Endothelial cell of umbilical vein (primary cell): ENCODE measurements at regions not wholly inside any gene's neighbourhood (a gene's known extent, or its start where the extent isn't known, plus 50 kb on each side); places are given as distances from the start of the nearest gene placed in this dataset.

Experiments
- BruUV-seq: library from RNA; stranded (reverse); fragments of 400-500 nt; replicated peaks from 2 replicates; lab custom pipeline; 2021; lab: Mats Ljungman, UMichigan
- CTCF ChIA-PET: fragments of 300-600, 350-600 bp; sonication (Branson Sonifier 250); formaldehyde crosslinking; loops from one replicate; lab custom pipeline; 2021; ENCODE audit warnings: antibody characterized with exemption, inconsistent platforms; lab: Charles Lee
- POLR2A ChIA-PET: fragments of 300-600, 350-600 bp; sonication (Branson Sonifier 250); formaldehyde crosslinking; loops from one replicate; lab custom pipeline; 2021; ENCODE audit warnings: antibody characterized with exemption, inconsistent platforms; lab: Charles Lee
- DNase-seq: peaks from one replicate; pipeline ENCODE4 v3.0.0-alpha.2; 2011; ENCODE audit warnings: low read depth, low spot score
- FAIRE-seq: peaks from 2 replicates; lab custom pipeline; 2011; peaks lifted over from hg19 to GRCh38; lab: Jason Lieb, UNC
- H2AFZ ChIP-seq: 2 replicates; pipeline ENCODE4 v1.6.0; 2012; ENCODE audit warnings: low read depth, low read length, control low read depth, inconsistent platforms
- H3K27ac ChIP-seq: 2 replicates; pipeline ENCODE4 v1.5.1; 2011; ENCODE audit warnings: low read depth, mild to moderate bottlenecking, control low read depth, low read length, moderate library complexity; ENCODE audit not compliant: insufficient read depth
- H3K27me3 ChIP-seq, 2 experiments: 2 replicates each; pipeline versions ENCODE4 v1.6.0 to v1.6.1; 2011; ENCODE audit warnings: low read length in 2 of 2, mixed read lengths in 1 of 2; ENCODE audit not compliant: control insufficient read depth in 2 of 2, insufficient read depth in 2 of 2
- H3K36me3 ChIP-seq, 2 experiments: 2 replicates in 1 of 2; 3 replicates in 1 of 2; pipeline ENCODE4 v1.5.1; 2011; ENCODE audit warnings: low read length in 2 of 2, mild to moderate bottlenecking in 1 of 2, moderate library complexity in 1 of 2; ENCODE audit not compliant: control insufficient read depth in 2 of 2, insufficient read depth in 2 of 2; ENCODE audit errors: extremely low read depth in 1 of 2
- H3K4me1 ChIP-seq: 3 replicates; pipeline ENCODE4 v1.5.1; 2011; ENCODE audit warnings: mild to moderate bottlenecking, low read length; ENCODE audit not compliant: control insufficient read depth, insufficient read depth; ENCODE audit errors: extremely low read depth
- H3K4me2 ChIP-seq: 2 replicates; pipeline ENCODE4 v1.6.1; 2011; ENCODE audit warnings: low read length, control low read depth, mixed read lengths; ENCODE audit not compliant: insufficient read depth
- H3K4me3 ChIP-seq, 3 experiments: fragments of 200-600 bp in 1 of 3; sonication (generic), shearing (Covaris generic) in 1 of 3; replicated peaks in 1 of 3; 2 replicates each; pipeline ENCODE4 v1.5.1; 2011 to 2016; ENCODE audit warnings: control low read depth in 3 of 3, low read length in 3 of 3, mild to moderate bottlenecking in 2 of 3, inconsistent platforms in 1 of 3, low read depth in 1 of 3, moderate library complexity in 1 of 3; ENCODE audit not compliant: insufficient read depth in 1 of 3
- H3K79me2 ChIP-seq: 2 replicates; pipeline ENCODE4 v1.6.0; 2012; ENCODE audit warnings: low read length, inconsistent platforms; ENCODE audit not compliant: control insufficient read depth, insufficient read depth
- H3K9ac ChIP-seq: replicated peaks from 2 replicates; pipeline ENCODE3; 2011; ENCODE audit warnings: low read length, control low read depth; ENCODE audit not compliant: insufficient read depth; ENCODE audit errors: extremely low read depth
- H3K9me1 ChIP-seq: replicated peaks from 3 replicates; pipeline ENCODE4 v1.6.0; 2011; ENCODE audit warnings: mild to moderate bottlenecking, low read length; ENCODE audit not compliant: control insufficient read depth, insufficient read depth; ENCODE audit errors: extremely low read depth
- H3K9me3 ChIP-seq: replicated peaks from 2 replicates; pipeline ENCODE4 v1.5.1; 2012; ENCODE audit warnings: low read length, inconsistent platforms; ENCODE audit not compliant: control insufficient read depth, insufficient read depth
- H4K20me1 ChIP-seq: replicated peaks from 2 replicates; pipeline ENCODE3; 2011; ENCODE audit warnings: mild to moderate bottlenecking, low read length; ENCODE audit not compliant: control insufficient read depth, insufficient read depth; ENCODE audit errors: extremely low read depth
- EZH2 ChIP-seq: IDR thresholded peaks from 2 replicates; pipeline ENCODE4 v1.6.1; 2012; ENCODE audit warnings: borderline replicate concordance, low read depth, mild to moderate bottlenecking, moderate library complexity, low read length, inconsistent platforms; ENCODE audit not compliant: severe bottlenecking
- FOS ChIP-seq: IDR thresholded peaks from 2 replicates; pipeline ENCODE4 v1.6.1; 2011; ENCODE audit warnings: mild to moderate bottlenecking, low read length, moderate library complexity, borderline replicate concordance; ENCODE audit not compliant: insufficient read depth
- GATA2 ChIP-seq: IDR thresholded peaks from 2 replicates; pipeline ENCODE4 v1.7.0; 2011; ENCODE audit warnings: low read depth, mild to moderate bottlenecking, moderate library complexity, mixed read lengths, low read length; ENCODE audit not compliant: insufficient read length, insufficient read depth
- JUN ChIP-seq: IDR thresholded peaks from 2 replicates; pipeline ENCODE4 v1.6.1; 2011; ENCODE audit warnings: borderline replicate concordance, low read depth; ENCODE audit not compliant: insufficient read length, insufficient read depth
- MYC ChIP-seq: IDR thresholded peaks from one replicate; pipeline ENCODE4 v1.6.1; 2011; ENCODE audit warnings: mild to moderate bottlenecking, low read depth, low read length
- POLR2AphosphoS5 ChIP-seq: IDR thresholded peaks from 2 replicates; pipeline ENCODE4 v1.6.1; 2012; ENCODE audit warnings: low read depth, mild to moderate bottlenecking, control low read depth, low read length, moderate library complexity; ENCODE audit not compliant: insufficient read depth
- dilution Hi-C: fragments of 300-500 bp; cut with MboI; formaldehyde crosslinking; loops from one replicate; pipeline ENCODE4 v1.15.0; 2019; ENCODE audit warnings: low sequenced_read_pairs; ENCODE audit not compliant: extremely low pct_ligation_motif_present
- intact Hi-C: fragments of 100-400 bp; cut with micrococcal nuclease; formaldehyde crosslinking; loops from one replicate; pipeline ENCODE4 v1.10.0; 2022
- TF ChIP-seq, protein P1 (sequence below): IDR thresholded peaks from 2 replicates; pipeline ENCODE4 v1.6.1; 2011; ENCODE audit not compliant: insufficient read depth, insufficient read length
- TF ChIP-seq, protein P2 (sequence below), 2 donors: IDR thresholded peaks; 1 replicate in 1 of 2; 2 replicates in 1 of 2; pipeline ENCODE4 v1.5.1; 2011; ENCODE audit warnings: low read length in 2 of 2, mild to moderate bottlenecking in 2 of 2, moderate library complexity in 2 of 2, control low read depth in 1 of 2, inconsistent platforms in 1 of 2, low read depth in 1 of 2; ENCODE audit not compliant: insufficient read depth in 1 of 2; ENCODE audit errors: extremely low read depth in 1 of 2

DNA sequence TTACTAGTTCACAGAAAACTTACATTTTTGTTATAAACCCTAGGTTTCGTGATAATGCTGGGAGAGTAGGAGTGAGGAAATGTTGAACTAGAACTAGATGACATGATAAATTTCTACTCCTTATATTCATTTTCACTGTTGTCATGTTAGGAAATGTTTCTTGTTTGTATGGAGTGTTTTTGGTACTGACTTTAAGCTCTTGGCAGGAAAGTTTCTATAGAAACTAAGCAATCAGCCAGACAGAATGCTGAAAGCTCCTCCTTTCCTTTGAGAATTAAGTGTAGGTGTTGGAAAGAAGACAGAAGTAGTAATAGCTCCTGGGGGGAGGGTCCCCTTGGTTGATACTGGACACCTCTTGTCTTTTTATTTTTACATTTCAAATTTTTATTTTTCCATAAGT lies 309.8 kb downstream of the MAP2K4 start:
- ChIA-PET CTCF (interaction anchor here (0.9 kb wide), 1 partner anchor 16 kb away, joined by 4 read pairs; no protein-coding TSS in a partner anchor), POLR2A (no interaction called here)
- H3K36me3 ChIP-seq: no peaks in the 10 kb centered on the region
- no peaks in the 10 kb centered on the region for H3K4me1 ChIP-seq
- no peaks in the 10 kb centered on the region for H3K27me3 ChIP-seq
- intact Hi-C loops: no loop called here
- H4K20me1 ChIP-seq: no peaks in the 10 kb centered on the region
- no peaks in the 10 kb centered on the region for H3K79me2 ChIP-seq
- dilution Hi-C loops: no loop called here
- no peak for TF ChIP-seq JUN
- no peak for TF ChIP-seq FOS
- TF ChIP-seq MYC: no peak
- TF ChIP-seq, protein P1, sequence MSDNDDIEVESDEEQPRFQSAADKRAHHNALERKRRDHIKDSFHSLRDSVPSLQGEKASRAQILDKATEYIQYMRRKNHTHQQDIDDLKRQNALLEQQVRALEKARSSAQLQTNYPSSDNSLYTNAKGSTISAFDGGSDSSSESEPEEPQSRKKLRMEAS: no peak
- TF ChIP-seq GATA2: no peak
- TF ChIP-seq, protein P2, sequence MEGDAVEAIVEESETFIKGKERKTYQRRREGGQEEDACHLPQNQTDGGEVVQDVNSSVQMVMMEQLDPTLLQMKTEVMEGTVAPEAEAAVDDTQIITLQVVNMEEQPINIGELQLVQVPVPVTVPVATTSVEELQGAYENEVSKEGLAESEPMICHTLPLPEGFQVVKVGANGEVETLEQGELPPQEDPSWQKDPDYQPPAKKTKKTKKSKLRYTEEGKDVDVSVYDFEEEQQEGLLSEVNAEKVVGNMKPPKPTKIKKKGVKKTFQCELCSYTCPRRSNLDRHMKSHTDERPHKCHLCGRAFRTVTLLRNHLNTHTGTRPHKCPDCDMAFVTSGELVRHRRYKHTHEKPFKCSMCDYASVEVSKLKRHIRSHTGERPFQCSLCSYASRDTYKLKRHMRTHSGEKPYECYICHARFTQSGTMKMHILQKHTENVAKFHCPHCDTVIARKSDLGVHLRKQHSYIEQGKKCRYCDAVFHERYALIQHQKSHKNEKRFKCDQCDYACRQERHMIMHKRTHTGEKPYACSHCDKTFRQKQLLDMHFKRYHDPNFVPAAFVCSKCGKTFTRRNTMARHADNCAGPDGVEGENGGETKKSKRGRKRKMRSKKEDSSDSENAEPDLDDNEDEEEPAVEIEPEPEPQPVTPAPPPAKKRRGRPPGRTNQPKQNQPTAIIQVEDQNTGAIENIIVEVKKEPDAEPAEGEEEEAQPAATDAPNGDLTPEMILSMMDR (IDR thresholded peaks at IDR 0.05; ENCODE audit: extremely low read depth in 1 of 2, insufficient read depth in 1 of 2, low read depth in 1 of 2, low read length in 2 of 2): no peak
- no peak for TF ChIP-seq EZH2
- no peak for TF ChIP-seq POLR2AphosphoS5
- BruUV-seq: no TSS peak
- no peak overlapping the region for H2AFZ ChIP-seq
- H3K9me1 ChIP-seq: no peaks in the 10 kb centered on the region
- FAIRE-seq (no peak), DNase-seq (no peak)
- no peak overlapping the region for H3K4me2 ChIP-seq
- no peak overlapping the region for H3K27ac ChIP-seq
- H3K9me3 ChIP-seq: no peaks in the 10 kb centered on the region
- no peak overlapping the region for H3K4me3 ChIP-seq
- no peak overlapping the region for H3K9ac ChIP-seq
